Duodenal mucosa (tissue), 2 donors: ENCODE measurements at regions not wholly inside any gene's neighbourhood (a gene's known extent, or its start where the extent isn't known, plus 50 kb on each side); places are given as distances from the start of the nearest gene placed in this dataset.

Source experiments
- H3K27ac ChIP-seq: one replicate; pipeline ENCODE4 v1.7.0; 2013; ENCODE audit warnings: low read depth, low read length
- H3K27me3 ChIP-seq, 2 donors: one replicate each; pipeline ENCODE4 v1.7.0; 2013; ENCODE audit warnings: low read length in 2 of 2, control low read depth in 1 of 2; ENCODE audit not compliant: insufficient read depth in 2 of 2, control insufficient read depth in 1 of 2
- H3K36me3 ChIP-seq, 2 donors: one replicate each; pipeline ENCODE4 v1.7.0; 2013; ENCODE audit warnings: low read length in 2 of 2, control low read depth in 1 of 2; ENCODE audit not compliant: insufficient read depth in 2 of 2, control insufficient read depth in 1 of 2
- H3K4me1 ChIP-seq, 2 donors: one replicate each; pipeline ENCODE4 v1.7.0; 2013; ENCODE audit warnings: low read length in 2 of 2, control low read depth in 1 of 2; ENCODE audit not compliant: insufficient read depth in 2 of 2, control insufficient read depth in 1 of 2
- H3K4me3 ChIP-seq, 2 donors: one replicate each; pipeline ENCODE4 v1.7.0; 2013; ENCODE audit warnings: low read length in 2 of 2, low read depth in 1 of 2
- H3K9ac ChIP-seq, 2 donors: one replicate each; pipeline ENCODE4 v1.7.0; 2013; ENCODE audit warnings: low read length in 2 of 2, low read depth in 1 of 2
- H3K9me3 ChIP-seq, 2 donors: one replicate each; pipeline ENCODE4 v1.7.0; 2013; ENCODE audit warnings: low read length in 2 of 2, control low read depth in 1 of 2; ENCODE audit not compliant: control insufficient read depth in 1 of 2

- H3K36me3 ChIP-seq, result no peaks in the 10 kb centered on the region
- H3K4me3 ChIP-seq, result no peak overlapping the region
- H3K27ac ChIP-seq, result no peak overlapping the region
- no peaks in the 10 kb centered on the region for H3K4me1 ChIP-seq
- H3K9ac ChIP-seq, result no peak overlapping the region
- peaks cover 0 to 1% of the 10 kb centered on the region in 2 donors for H3K9me3 ChIP-seq
- no peaks in the 10 kb centered on the region for H3K27me3 ChIP-seq
Observed at GRCh38 chr1:96308314-96308713, 413.3 kb upstream of the PTBP2 start.

- Histone ChIP-seq H3K27ac (no peak overlapping the region), H3K36me3 (no peaks in the 10 kb centered on the region), H3K9me3 (peaks cover 0 to 1% of the 10 kb centered on the region in 2 donors), H3K4me1 (no peaks in the 10 kb centered on the region), H3K9ac (no peak overlapping the region), H3K27me3 (no peaks in the 10 kb centered on the region), H3K4me3 (no peak overlapping the region)
Observed at GRCh38 chr1:96309783-96310182, 411.8 kb upstream of the PTBP2 start.

GRCh38 chr1:96313216-96313615 lies 408.4 kb upstream of the PTBP2 start:
- Histone ChIP-seq H3K9me3 (peaks cover 0 to 4% of the 10 kb centered on the region in 2 donors), H3K4me1 (no peaks in the 10 kb centered on the region), H3K36me3 (no peaks in the 10 kb centered on the region), H3K27me3 (no peaks in the 10 kb centered on the region), H3K9ac (no peak overlapping the region), H3K4me3 (no peak overlapping the region), H3K27ac (no peak overlapping the region)

GRCh38 chr1:96329121-96329520 lies 392.5 kb upstream of the PTBP2 start:
- Histone ChIP-seq H3K9ac (no peak overlapping the region), H3K9me3 (no peaks in the 10 kb centered on the region), H3K4me1 (no peaks in the 10 kb centered on the region), H3K27ac (no peak overlapping the region), H3K27me3 (no peaks in the 10 kb centered on the region), H3K4me3 (no peak overlapping the region), H3K36me3 (no peaks in the 10 kb centered on the region)

- H3K9me3 ChIP-seq, result no peaks in the 10 kb centered on the region
- H3K27me3 ChIP-seq, result no peaks in the 10 kb centered on the region
- H3K9ac ChIP-seq, result no peak overlapping the region
- H3K36me3 ChIP-seq, result no peaks in the 10 kb centered on the region
- H3K4me3 ChIP-seq, result no peak overlapping the region
- no peak overlapping the region for H3K27ac ChIP-seq
- H3K4me1 ChIP-seq, result no peaks in the 10 kb centered on the region
Observed at GRCh38 chr1:96331596-96331995, 390.0 kb upstream of the PTBP2 start.

GRCh38 chr1:96333522-96334235 lies 387.9 kb upstream of the PTBP2 start:
- Histone ChIP-seq H3K9me3 (no peaks in the 10 kb centered on the region), H3K36me3 (no peaks in the 10 kb centered on the region), H3K4me3 (no peak overlapping the region), H3K27me3 (no peaks in the 10 kb centered on the region), H3K27ac (no peak overlapping the region), H3K9ac (no peak overlapping the region), H3K4me1 (no peaks in the 10 kb centered on the region)

GRCh38 chr1:96334236-96334557 lies 387.4 kb upstream of the PTBP2 start:
- Histone ChIP-seq H3K4me1 (no peaks in the 10 kb centered on the region), H3K27ac (no peak overlapping the region), H3K4me3 (no peak overlapping the region), H3K9me3 (no peaks in the 10 kb centered on the region), H3K36me3 (no peaks in the 10 kb centered on the region), H3K9ac (no peak overlapping the region), H3K27me3 (no peaks in the 10 kb centered on the region)

- H3K27me3 ChIP-seq, result no peaks in the 10 kb centered on the region
- no peak overlapping the region for H3K9ac ChIP-seq
- H3K27ac ChIP-seq, result no peak overlapping the region
- H3K9me3 ChIP-seq, result peaks cover 0 to 4% of the 10 kb centered on the region in 2 donors
- no peaks in the 10 kb centered on the region for H3K36me3 ChIP-seq
- no peak overlapping the region for H3K4me3 ChIP-seq
- H3K4me1 ChIP-seq, result no peaks in the 10 kb centered on the region
Observed at GRCh38 chr1:96338622-96339021, 383.0 kb upstream of the PTBP2 start.

- peaks cover 2 to 4% of the 10 kb centered on the region in 2 donors for H3K9me3 ChIP-seq
- H3K9ac ChIP-seq, result no peak overlapping the region
- no peaks in the 10 kb centered on the region for H3K27me3 ChIP-seq
- no peak overlapping the region for H3K4me3 ChIP-seq
- no peak overlapping the region for H3K27ac ChIP-seq
- no peaks in the 10 kb centered on the region for H3K4me1 ChIP-seq
- H3K36me3 ChIP-seq, result no peaks in the 10 kb centered on the region
Observed at GRCh38 chr1:96340686-96341085, 380.9 kb upstream of the PTBP2 start.

- Histone ChIP-seq H3K9me3 (peaks cover 2 to 4% of the 10 kb centered on the region in 2 donors), H3K27me3 (no peaks in the 10 kb centered on the region), H3K4me3 (no peak overlapping the region), H3K9ac (no peak overlapping the region), H3K4me1 (no peaks in the 10 kb centered on the region), H3K27ac (no peak overlapping the region), H3K36me3 (no peaks in the 10 kb centered on the region)
Observed at GRCh38 chr1:96346719-96347118, 374.9 kb upstream of the PTBP2 start.

GRCh38 chr1:96349896-96350295 lies 371.7 kb upstream of the PTBP2 start:
- Histone ChIP-seq H3K9me3 (no peaks in the 10 kb centered on the region), H3K36me3 (no peaks in the 10 kb centered on the region), H3K27ac (no peak overlapping the region), H3K4me1 (no peaks in the 10 kb centered on the region), H3K4me3 (no peak overlapping the region), H3K9ac (no peak overlapping the region), H3K27me3 (no peaks in the 10 kb centered on the region)
